HG02642 (cell line): ENCODE measurements at regions not wholly inside any gene's neighbourhood (a gene's known extent, or its start where the extent isn't known, plus 50 kb on each side); places are given as distances from the start of the nearest gene placed in this dataset.

Source experiments
- ATAC-seq: cut with Tn5 transposase; IDR thresholded peaks from one replicate; pipeline ENCODE4 v1.9.1; 2021; ENCODE audit warnings: mild to moderate bottlenecking; ENCODE audit not compliant: unreplicated experiment, poor library complexity

- ATAC-seq = no peak
These were observed 471.0 kb downstream of the SH2D4B start for GRCh38 chr10:81008726-81009125.

- ATAC-seq = no peak
These were observed 471.6 kb downstream of the SH2D4B start for GRCh38 chr10:81009296-81009695.

- ATAC-seq = no peak
These were observed 476.1 kb downstream of the SH2D4B start for GRCh38 chr10:81013771-81014170.

- peak; percentile 86 for ATAC-seq
These were observed 481.6 kb downstream of the SH2D4B start for GRCh38 chr10:81019029-81019890.

- peak; percentile 39 for ATAC-seq
These were observed 483.9 kb downstream of the SH2D4B start for GRCh38 chr10:81021428-81022129.

- ATAC-seq = no peak
These were observed 488.9 kb downstream of the SH2D4B start for GRCh38 chr10:81026591-81026990.

GRCh38 chr10:81027223-81027622, 489.5 kb downstream of the SH2D4B start:
- ATAC-seq = no peak

GRCh38 chr10:81027706-81028105, 490.0 kb downstream of the SH2D4B start:
- ATAC-seq = no peak

GRCh38 chr10:81031774-81032173, 494.1 kb downstream of the SH2D4B start:
- ATAC-seq = peak; percentile 68

- ATAC-seq = no peak
These were observed 496.7 kb downstream of the SH2D4B start for GRCh38 chr10:81034383-81034782.

GRCh38 chr10:81036257-81036656, 498.6 kb downstream of the SH2D4B start:
- peak; percentile 86 for ATAC-seq

- ATAC-seq = no peak
These were observed 502.3 kb downstream of the SH2D4B start for GRCh38 chr10:81040031-81040430.

GRCh38 chr10:81040940-81041339, 503.2 kb downstream of the SH2D4B start:
- no peak for ATAC-seq

GRCh38 chr10:81042647-81043046, 504.9 kb downstream of the SH2D4B start:
- ATAC-seq = no peak

GRCh38 chr10:81065474-81065873, 527.8 kb downstream of the SH2D4B start:
- no peak for ATAC-seq

GRCh38 chr10:81068460-81068859, 530.8 kb downstream of the SH2D4B start:
- ATAC-seq = no peak

GRCh38 chr10:81071087-81071796, 533.5 kb downstream of the SH2D4B start:
- no peak for ATAC-seq

GRCh38 chr10:81073155-81073554, 535.5 kb downstream of the SH2D4B start:
- no peak for ATAC-seq

GRCh38 chr10:81081887-81082620, 544.4 kb downstream of the SH2D4B start:
- no peak for ATAC-seq

GRCh38 chr10:81082621-81083376, 545.1 kb downstream of the SH2D4B start:
- no peak for ATAC-seq
